NCI-H2227 (cell line): ENCODE measurements at regions not wholly inside any gene's neighbourhood (a gene's known extent, or its start where the extent isn't known, plus 50 kb on each side); places are given as distances from the start of the nearest gene placed in this dataset.

ENCODE experiments used
- DNase-seq: peaks from one replicate; lab custom pipeline; 2025; ENCODE audit not compliant: unreplicated experiment; lab: John Stamatoyannopoulos, UW

GRCh38 chr21:23543333-23543732, 2063.9 kb downstream of the MRPL39 start:
- no peak for DNase-seq

GRCh38 chr21:23542097-23542496, 2065.2 kb downstream of the MRPL39 start:
- no peak for DNase-seq

- DNase-seq = no peak
Observed at GRCh38 chr21:23541571-23541970, 2065.7 kb downstream of the MRPL39 start.

GRCh38 chr21:23534850-23535249, 2072.4 kb downstream of the MRPL39 start:
- DNase-seq = no peak

- no peak for DNase-seq
Observed at GRCh38 chr21:23531444-23531843, 2075.8 kb downstream of the MRPL39 start.

- DNase-seq = no peak
Observed at GRCh38 chr21:23524685-23525084, 2082.6 kb downstream of the MRPL39 start.

- no peak for DNase-seq
Observed at GRCh38 chr21:23522751-23523150, 2084.5 kb downstream of the MRPL39 start.

- DNase-seq = no peak
Observed at GRCh38 chr21:23507501-23507900, 2099.8 kb downstream of the MRPL39 start.

GRCh38 chr21:23496729-23497128, 2110.6 kb downstream of the MRPL39 start:
- DNase-seq = no peak

- no peak for DNase-seq
Observed at GRCh38 chr21:23488245-23488644, 2119.0 kb downstream of the MRPL39 start.

GRCh38 chr21:23480591-23481270, 2126.6 kb downstream of the MRPL39 start:
- no peak for DNase-seq

GRCh38 chr21:23478381-23478780, 2128.9 kb downstream of the MRPL39 start:
- DNase-seq = no peak

GRCh38 chr21:23475281-23476219, 2131.7 kb downstream of the MRPL39 start:
- DNase-seq = no peak

GRCh38 chr21:23471877-23472276, 2135.4 kb downstream of the MRPL39 start:
- DNase-seq = no peak

GRCh38 chr21:23463365-23463764, 2143.9 kb downstream of the MRPL39 start:
- no peak for DNase-seq

- no peak for DNase-seq
Observed at GRCh38 chr21:23455676-23456075, 2151.6 kb downstream of the MRPL39 start.

- DNase-seq = no peak
Observed at GRCh38 chr21:23452384-23453083, 2154.7 kb downstream of the MRPL39 start.

- DNase-seq = no peak
Observed at GRCh38 chr21:23445307-23445706, 2162.0 kb downstream of the MRPL39 start.

GRCh38 chr21:23438081-23438480, 2169.2 kb downstream of the MRPL39 start:
- no peak for DNase-seq

GRCh38 chr21:23402929-23403520, 2204.3 kb downstream of the MRPL39 start:
- DNase-seq = no peak

- no peak for DNase-seq
Observed at GRCh38 chr21:23401278-23401677, 2206.0 kb downstream of the MRPL39 start.
